ENCODE measurements at regions not wholly inside any gene's neighbourhood (a gene's known extent, or its start where the extent isn't known, plus 50 kb on each side); places are given as distances from the start of the nearest gene placed in this dataset.

DNA sequence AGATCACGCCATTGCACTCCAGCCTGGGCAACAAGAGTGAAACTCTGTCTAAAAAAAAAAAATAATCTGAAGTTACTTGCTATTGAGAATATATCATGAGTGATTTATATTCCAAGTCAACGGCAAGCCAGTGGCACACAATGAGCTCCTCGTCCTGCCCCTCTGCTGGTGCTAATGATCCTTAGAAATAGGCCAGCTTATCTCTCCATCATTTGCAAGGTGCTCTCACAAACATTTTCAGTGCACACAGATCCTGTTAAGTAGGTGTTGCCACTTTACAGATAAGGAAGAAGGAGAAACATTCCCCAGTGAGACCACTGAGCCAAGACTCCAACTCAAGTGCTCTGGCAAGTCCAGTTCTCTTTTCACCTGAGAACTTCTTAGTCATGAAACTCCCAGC, 91.3 kb upstream of the GPR45 start:
- Histone ChIP-seq H3K27ac (no peak overlapping the region), H3K79me2 (ENCODE audit: low read depth) (no peaks in the 10 kb centered on the region), H3K27me3 (ENCODE audit: insufficient read depth, low read depth) (peaks cover 68% of the 10 kb centered on the region), H3K9me2 (ENCODE audit: insufficient read depth) (no peaks in the 10 kb centered on the region), H3K4me2 (no peak overlapping the region), H3K4me3 (no peak overlapping the region), H3F3A (ENCODE audit: insufficient read depth, low read depth) (no peaks in the 10 kb centered on the region), H3K36me3 (ENCODE audit: low read depth) (no peaks in the 10 kb centered on the region), H4K20me1 (ENCODE audit: insufficient read depth) (no peaks in the 10 kb centered on the region), H2AFZ (no peak overlapping the region), H3K9me3 (ENCODE audit: insufficient read depth, low read depth) (no peaks in the 10 kb centered on the region), H3K4me1 (replicated peaks; ENCODE audit: insufficient read depth) (no peaks in the 10 kb centered on the region)
- no peak for DNase-seq
- ChIA-PET POLR2A (ENCODE audit: unreplicated experiment) (no interaction called here), CTCF (no interaction called here)
- intact Hi-C loops (cut with micrococcal nuclease; ENCODE audit: unreplicated experiment) = no loop called here
- TF ChIP-seq, protein P1, sequence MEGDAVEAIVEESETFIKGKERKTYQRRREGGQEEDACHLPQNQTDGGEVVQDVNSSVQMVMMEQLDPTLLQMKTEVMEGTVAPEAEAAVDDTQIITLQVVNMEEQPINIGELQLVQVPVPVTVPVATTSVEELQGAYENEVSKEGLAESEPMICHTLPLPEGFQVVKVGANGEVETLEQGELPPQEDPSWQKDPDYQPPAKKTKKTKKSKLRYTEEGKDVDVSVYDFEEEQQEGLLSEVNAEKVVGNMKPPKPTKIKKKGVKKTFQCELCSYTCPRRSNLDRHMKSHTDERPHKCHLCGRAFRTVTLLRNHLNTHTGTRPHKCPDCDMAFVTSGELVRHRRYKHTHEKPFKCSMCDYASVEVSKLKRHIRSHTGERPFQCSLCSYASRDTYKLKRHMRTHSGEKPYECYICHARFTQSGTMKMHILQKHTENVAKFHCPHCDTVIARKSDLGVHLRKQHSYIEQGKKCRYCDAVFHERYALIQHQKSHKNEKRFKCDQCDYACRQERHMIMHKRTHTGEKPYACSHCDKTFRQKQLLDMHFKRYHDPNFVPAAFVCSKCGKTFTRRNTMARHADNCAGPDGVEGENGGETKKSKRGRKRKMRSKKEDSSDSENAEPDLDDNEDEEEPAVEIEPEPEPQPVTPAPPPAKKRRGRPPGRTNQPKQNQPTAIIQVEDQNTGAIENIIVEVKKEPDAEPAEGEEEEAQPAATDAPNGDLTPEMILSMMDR (conservative IDR thresholded peaks at IDR 0.05) = no peak
- TF ChIP-seq EZH2 (IDR thresholded peaks at IDR 0.05; ENCODE audit: low read depth) = no peak
- BruUV-seq (replicated peaks) = no TSS peak

DNA sequence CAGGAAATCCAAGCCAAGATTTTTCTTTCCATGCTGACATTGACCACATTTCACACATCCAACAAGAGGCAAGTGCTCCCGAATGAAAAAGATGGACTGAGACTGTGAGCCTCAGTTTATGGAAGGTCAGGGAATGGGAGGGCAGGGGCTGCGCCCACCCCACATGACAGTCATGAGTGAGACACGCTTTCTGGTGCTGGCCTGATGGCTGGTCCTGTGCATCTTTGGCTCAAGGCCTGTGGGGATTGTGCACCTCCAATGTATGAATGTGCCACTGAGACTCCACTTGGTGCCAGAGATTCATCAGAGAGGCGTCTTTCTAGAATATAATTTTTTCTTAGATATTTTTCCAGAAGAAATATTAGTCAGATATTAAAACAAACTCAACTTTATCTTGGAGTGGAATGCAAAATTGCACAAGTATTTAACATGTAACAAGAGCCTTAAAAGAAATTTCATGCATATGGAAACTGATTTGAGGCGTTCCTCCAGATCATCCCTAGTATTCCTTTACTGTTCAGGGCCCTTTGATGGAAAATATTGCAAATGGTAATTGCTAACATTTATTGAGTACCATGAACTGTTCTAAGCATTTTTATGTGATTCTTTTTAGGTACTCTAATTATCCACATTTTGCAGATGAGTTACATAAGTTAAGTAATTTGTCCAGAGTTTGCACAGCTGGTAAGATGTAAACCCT, 87.3 kb upstream of the GPR45 start:
- H2AFZ ChIP-seq = no peak overlapping the region
- H3K27me3 ChIP-seq (ENCODE audit: insufficient read depth, low read depth) = peaks cover 39% of the 10 kb centered on the region
- H4K20me1 ChIP-seq (ENCODE audit: insufficient read depth) = no peaks in the 10 kb centered on the region
- H3K9me2 ChIP-seq (ENCODE audit: insufficient read depth) = no peaks in the 10 kb centered on the region
- H3K79me2 ChIP-seq (ENCODE audit: low read depth) = no peaks in the 10 kb centered on the region
- no peak overlapping the region for H3K4me3 ChIP-seq
- no peak overlapping the region for H3K27ac ChIP-seq
- H3K4me1 ChIP-seq (replicated peaks; ENCODE audit: insufficient read depth) = no peaks in the 10 kb centered on the region
- ChIA-PET POLR2A (ENCODE audit: unreplicated experiment) (no interaction called here), CTCF (no interaction called here)
- no peak for DNase-seq
- no peak overlapping the region for H3K4me2 ChIP-seq
- no peaks in the 10 kb centered on the region for H3K36me3 ChIP-seq (ENCODE audit: low read depth)
- no peak for TF ChIP-seq EZH2 (IDR thresholded peaks at IDR 0.05; ENCODE audit: low read depth)
- TF ChIP-seq, protein P1 (conservative IDR thresholded peaks at IDR 0.05) = no peak
- BruUV-seq (replicated peaks) = no TSS peak
- intact Hi-C loops (cut with micrococcal nuclease; ENCODE audit: unreplicated experiment) = no loop called here
- H3F3A ChIP-seq (ENCODE audit: insufficient read depth, low read depth) = no peaks in the 10 kb centered on the region
- H3K9me3 ChIP-seq (ENCODE audit: insufficient read depth, low read depth) = no peaks in the 10 kb centered on the region

DNA sequence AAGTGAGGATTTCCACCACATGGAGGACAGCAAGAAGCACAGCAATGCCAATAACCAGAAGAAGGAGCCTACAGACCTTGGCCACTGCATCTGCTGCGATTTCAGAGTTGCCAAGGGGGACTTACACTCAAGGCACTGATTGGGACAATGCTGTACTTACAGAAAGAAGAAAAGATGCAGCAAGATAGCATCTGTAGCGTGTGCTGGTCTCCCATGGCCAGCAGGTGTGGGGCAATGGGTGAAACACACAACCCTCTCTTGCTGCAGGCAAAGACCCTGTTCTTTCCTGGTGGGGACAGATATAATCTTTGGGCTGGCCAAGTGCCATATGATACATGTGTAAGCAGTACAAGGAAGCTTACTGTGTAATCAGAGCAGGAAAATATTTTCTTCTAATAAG, 85.4 kb upstream of the GPR45 start:
- BruUV-seq (replicated peaks) = no TSS peak
- intact Hi-C loops (cut with micrococcal nuclease; ENCODE audit: unreplicated experiment) = no loop called here
- H3K4me3 ChIP-seq = no peak overlapping the region
- H3K9me2 ChIP-seq (ENCODE audit: insufficient read depth) = peaks cover 3% of the 10 kb centered on the region; the same call in 1 of the 2 replicates
- no peak for TF ChIP-seq EZH2 (IDR thresholded peaks at IDR 0.05; ENCODE audit: low read depth)
- TF ChIP-seq, protein P1 (conservative IDR thresholded peaks at IDR 0.05) = no peak
- H3K36me3 ChIP-seq (ENCODE audit: low read depth) = no peaks in the 10 kb centered on the region
- no peak for DNase-seq
- H3F3A ChIP-seq (ENCODE audit: insufficient read depth, low read depth) = no peaks in the 10 kb centered on the region
- H3K79me2 ChIP-seq (ENCODE audit: low read depth) = no peaks in the 10 kb centered on the region
- no peaks in the 10 kb centered on the region for H3K9me3 ChIP-seq (ENCODE audit: insufficient read depth, low read depth)
- H3K4me2 ChIP-seq = no peak overlapping the region
- peaks cover 40% of the 10 kb centered on the region for H3K27me3 ChIP-seq (ENCODE audit: insufficient read depth, low read depth)
- H2AFZ ChIP-seq = no peak overlapping the region
- no peaks in the 10 kb centered on the region for H3K4me1 ChIP-seq (replicated peaks; ENCODE audit: insufficient read depth)
- H3K27ac ChIP-seq = no peak overlapping the region
- no peaks in the 10 kb centered on the region for H4K20me1 ChIP-seq (ENCODE audit: insufficient read depth)
- ChIA-PET POLR2A (ENCODE audit: unreplicated experiment) (no interaction called here), CTCF (no interaction called here)

Data from PC-9 (cell line).